T47D (cell line): ENCODE measurements at regions not wholly inside any gene's neighbourhood (a gene's known extent, or its start where the extent isn't known, plus 50 kb on each side); places are given as distances from the start of the nearest gene placed in this dataset.
A peak's percentile ranks its signal among the peaks of the same experiment; 100 is the strongest.

Experiments used
- DNase-seq, 2 experiments: peaks; one replicate each; pipeline versions ENCODE4 v3.0.0 to v3.0.0-alpha.2; 2011 to 2012; ENCODE audit warnings: low read depth in 1 of 2, low spot score in 1 of 2
- JUND ChIP-seq: IDR thresholded peaks from 2 replicates; pipeline ENCODE4 v1.6.1; 2012; ENCODE audit warnings: low read depth
- in situ Hi-C: cut with HindIII; loops from 2 replicates; pipeline ENCODE4 v1.10.0; 2016; ENCODE audit warnings: low sequenced_read_pairs, low pct_unique_long_range_greater_than_20kb

- no peak for DNase-seq
- in situ Hi-C loops = no loop called here
- TF ChIP-seq JUND = no peak
These were observed 110.7 kb upstream of the VPREB1 start for GRCh38 chr22:22133910-22134309.

DNA sequence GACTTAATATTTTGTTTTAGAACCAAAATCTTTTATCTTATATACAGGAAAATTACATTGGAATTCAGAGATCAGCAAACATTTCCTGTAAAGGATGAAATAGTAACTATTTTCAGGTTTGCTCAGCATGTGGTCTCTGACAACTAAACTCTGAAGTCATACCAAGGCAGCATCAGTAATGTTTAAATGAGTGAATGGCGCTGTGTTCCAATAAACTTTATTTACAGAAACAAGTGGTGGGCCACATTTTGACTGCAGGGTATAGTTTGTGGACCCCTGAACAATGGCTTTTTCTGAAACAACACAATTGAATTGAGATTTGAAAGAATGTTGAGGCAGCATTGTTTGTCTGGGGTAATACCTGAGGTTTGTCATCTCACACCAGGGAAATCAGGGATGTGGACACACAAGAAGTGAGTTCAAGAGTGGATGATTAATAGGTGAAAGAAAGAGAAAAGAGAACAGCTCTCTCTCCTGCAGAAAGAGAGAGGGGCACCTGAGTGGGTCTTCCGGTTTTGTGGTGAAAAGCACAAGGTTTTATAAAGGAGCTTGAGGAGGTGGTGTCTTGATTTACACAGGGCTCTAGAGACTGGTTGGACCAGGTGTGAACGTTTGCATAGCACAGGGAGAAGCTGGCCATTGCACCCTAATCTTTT lies 113.5 kb upstream of the VPREB1 start:
- DNase-seq = peak in 1 of 2 experiments; percentile 15
- in situ Hi-C loops = no loop called here
- TF ChIP-seq JUND = no peak

GRCh38 chr22:22129387-22129786 lies 115.2 kb upstream of the VPREB1 start:
- no peak for TF ChIP-seq JUND
- DNase-seq = no peak
- in situ Hi-C loops = no loop called here

DNA sequence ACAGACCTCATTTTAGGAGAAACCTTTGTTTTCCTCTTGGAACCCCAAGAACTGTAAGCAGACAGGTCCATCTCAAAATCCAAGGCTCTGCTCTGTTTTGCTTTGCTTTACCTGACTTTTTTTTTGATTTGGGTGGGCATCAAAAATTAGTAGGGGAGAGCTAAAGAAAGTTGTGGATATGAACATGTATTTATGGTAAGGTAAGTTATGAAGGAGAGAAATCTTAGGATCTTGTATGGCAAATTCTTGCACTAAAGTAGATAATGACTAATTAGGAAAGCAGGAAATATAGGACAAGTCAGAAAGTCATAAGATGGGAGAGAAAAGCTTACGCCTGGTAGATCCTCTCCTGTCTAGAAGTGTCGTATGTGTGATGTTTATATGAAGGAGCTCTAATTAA lies 116.1 kb upstream of the VPREB1 start:
- in situ Hi-C loops = no loop called here
- DNase-seq = no peak
- TF ChIP-seq JUND = no peak

DNA sequence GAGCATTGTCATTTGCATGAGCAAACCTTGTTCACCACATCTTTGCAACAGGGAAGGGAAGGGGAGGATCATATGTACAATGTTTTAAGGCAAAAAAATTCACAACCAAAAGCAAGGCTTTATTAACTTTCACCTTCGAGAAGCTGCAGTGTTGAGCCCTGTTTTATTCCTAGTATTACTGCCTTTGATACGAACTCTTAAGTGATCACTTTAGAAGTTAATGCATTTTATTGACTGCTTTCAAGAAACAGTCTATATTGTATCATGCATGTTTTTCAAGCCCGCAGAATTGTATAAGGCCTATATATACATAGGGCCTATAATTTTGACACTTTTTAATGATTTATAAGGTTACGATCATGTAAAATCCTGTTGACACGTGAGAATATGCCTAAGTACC lies 117.5 kb upstream of the VPREB1 start:
- DNase-seq = no peak
- no peak for TF ChIP-seq JUND
- in situ Hi-C loops = no loop called here

DNA sequence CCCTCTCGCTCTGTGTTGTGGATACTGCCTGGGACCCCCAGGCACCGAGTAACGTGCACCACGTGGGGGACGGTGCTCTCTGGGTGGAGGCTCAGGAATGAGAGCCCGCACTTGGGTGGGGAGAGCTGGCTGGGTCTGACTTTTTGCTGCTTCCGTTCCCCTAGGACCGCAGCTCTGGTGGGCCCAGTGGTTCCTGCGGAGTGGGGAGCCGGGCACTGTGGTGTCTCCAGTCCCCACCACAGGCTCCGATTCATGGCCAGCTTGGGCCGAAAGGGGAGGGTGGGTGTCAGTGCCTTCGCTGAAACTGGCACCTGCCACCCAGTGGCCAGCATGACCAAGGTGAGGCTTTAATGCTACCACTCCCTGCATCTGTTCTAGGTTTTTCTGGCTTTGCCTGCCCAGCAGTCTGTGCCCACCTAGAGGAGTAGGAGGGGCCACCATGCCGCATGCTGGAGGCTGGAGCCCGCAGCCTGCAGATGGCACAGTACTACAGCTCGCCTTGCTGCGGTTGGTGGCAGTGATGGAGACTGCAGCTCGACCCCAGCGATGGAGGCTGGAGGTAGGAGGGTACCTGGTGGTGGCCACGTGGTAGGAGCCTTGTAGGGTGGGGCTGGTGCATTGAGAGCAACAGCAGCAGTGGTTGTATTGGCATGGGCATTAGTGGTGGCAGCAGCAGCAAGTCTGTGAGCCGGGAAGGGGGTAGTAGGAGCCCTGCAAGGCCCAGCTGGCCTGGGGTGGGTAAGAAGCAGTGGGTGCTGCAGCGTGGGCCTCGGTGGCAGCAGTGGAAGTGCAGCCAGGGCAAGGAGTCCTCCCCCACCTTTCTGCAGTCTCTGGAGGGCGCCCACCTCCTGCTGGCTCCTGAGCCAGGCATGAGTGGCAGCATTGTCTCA lies 118.8 kb upstream of the VPREB1 start:
- TF ChIP-seq JUND = no peak
- in situ Hi-C loops = no loop called here
- no peak for DNase-seq

DNA sequence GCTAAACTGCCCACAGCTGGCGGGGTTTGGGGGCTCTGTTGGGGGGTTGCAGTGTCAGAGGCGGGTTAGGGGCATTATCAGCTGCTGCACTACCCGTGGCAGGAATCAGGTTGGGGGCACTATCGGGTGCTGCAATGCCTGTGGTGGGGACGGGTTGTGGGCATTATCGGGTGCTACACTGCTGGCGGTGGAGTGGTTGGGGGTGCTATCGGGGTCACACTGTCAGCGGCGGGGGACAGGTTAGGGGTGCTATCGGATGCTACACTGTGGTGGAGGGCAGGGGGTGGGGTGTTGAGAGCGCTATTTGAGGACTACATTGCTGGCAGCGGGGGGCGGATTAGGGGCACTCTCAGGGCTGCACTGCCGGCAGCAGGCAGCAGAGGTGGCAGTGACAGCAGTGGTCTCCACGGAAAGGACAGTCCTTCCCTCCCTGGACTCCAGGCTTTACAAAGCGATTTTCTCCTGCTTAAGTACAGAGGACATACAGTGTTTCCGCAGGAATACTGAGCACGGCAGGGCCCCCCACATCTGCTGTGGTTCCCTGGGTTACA lies 119.5 kb upstream of the VPREB1 start:
- TF ChIP-seq JUND = no peak
- DNase-seq = no peak
- in situ Hi-C loops = no loop called here

DNA sequence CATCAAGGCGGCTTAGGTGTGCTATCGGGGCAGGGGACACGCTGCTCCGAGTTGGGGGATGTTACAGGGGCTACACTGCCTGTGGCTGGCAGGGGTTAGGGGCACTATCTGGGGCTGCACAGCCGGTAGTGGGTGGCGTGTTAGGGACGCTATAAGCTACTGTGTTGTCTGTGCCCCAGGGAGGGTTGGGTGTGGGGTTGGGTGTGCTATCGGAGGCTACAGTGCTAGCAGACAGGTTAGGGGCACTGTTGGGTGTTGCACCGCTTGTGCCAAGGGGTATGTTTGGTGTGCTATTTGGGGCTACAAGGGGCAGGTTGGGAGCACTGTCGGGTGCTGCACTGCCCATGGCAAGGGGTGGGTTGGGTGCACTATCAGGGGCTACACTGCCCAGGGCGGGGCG lies 120.2 kb upstream of the VPREB1 start:
- in situ Hi-C loops = no loop called here
- no peak for TF ChIP-seq JUND
- DNase-seq = no peak

DNA sequence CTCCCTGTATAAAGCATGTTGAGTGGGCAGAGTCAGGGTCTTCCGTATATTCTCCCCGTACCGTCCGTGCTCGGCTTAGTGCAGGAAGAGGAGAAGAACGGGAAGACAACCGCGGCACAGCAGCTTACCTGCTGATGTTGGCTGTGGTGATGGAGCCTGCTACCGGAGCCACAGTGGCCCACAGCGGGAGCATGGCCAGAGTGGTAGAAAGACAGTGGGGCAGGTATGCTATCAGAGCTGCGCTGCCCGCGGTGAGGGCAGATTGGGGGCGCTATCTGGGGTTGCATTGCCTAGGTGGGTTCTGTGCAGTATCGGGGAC lies 120.7 kb upstream of the VPREB1 start:
- DNase-seq = no peak
- no peak for TF ChIP-seq JUND
- in situ Hi-C loops = no loop called here

DNA sequence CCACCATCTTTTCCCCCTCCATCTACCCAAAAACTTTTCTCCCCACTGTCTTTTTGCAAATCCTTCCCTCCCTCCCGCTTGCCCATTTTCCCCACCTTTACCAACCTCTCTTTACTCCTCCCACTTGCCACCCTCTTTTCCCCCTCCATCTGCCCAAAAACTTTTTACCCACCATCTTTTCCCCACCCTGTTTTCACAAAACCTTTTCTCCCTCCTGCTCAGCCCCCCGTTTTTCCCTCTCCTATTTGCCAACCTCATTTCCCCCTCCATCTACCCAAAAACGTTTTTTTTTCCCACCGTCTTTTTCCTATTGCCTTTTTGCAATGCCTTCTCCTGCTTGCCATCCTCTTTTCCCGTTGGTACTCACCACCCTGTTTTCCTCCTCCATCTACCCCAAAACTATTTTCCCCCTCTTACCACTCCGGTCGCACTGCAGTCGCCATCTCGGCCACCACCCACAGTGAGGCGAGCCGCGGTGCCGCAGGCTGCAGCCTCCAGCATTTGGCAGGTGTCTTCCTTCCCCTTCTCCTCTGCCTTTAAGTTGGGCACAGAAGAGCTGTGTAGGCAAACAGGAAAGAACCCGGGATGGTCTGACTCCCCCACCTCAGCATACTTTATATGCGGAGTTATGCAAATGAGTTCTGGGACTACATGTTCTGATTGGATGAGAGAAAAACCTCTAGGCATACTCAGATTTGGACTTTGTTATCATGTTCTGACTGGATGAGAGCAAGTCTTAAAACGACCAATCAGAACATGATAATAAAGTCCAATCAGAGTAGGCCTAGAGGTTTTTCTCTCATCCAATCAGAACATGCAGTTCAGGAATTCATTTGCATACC lies 121.2 kb upstream of the VPREB1 start:
- DNase-seq = peak in 1 of 2 experiments; percentile 3
- TF ChIP-seq JUND = no peak
- in situ Hi-C loops = no loop called here

DNA sequence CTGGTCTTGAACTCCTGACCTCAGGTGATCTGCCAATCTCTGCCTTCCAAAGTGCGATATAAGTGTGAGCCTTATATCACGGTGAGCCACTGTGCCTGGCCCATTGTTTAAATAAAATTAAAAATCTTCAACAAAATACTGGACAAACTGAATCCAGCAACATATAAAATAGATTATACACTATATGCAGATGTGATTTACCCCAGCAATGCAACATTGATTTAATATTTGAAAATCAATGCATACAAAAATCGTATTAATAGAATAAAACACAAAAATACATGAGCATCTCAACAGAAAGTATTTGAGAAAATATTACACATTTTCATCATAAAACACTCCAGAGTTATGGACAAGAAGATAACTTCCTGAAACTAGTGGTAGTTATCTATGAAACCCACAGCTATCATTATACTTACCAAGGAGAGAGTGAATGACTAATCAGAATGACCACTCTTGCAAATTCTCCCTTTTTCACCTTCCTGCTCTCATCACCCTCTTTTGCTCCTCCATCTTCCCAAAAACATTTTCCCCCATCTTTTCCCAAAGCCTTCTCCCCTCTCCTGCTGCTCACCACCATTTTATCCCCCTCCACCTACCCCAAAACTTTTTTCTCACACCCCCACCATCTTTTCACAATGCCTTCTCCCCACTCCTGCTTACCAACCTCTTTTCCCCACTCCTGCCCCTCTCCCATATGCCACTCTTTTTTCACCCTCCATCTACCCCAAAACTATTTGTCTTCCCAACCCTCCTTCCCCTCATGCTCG lies 122.1 kb upstream of the VPREB1 start:
- TF ChIP-seq JUND = no peak
- DNase-seq = no peak
- in situ Hi-C loops = no loop called here

DNA sequence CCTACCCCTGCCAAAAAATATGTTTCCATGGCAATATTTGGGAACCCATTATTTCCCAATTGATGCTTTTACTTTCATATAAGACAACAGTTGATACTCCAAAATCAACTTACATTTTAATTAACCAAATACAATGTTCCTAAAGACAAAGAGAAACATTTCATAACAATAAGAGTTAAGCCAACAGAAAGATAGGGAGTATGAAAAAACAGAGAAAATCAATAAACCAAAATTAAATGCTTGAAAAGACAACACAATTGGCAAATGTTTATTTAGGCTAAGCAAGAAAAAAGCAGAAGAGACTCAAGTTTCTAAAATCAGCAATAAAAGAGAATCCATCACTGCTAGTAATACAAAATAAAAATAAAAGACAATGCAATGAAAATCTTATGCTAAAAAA lies 123.1 kb upstream of the VPREB1 start:
- TF ChIP-seq JUND = no peak
- in situ Hi-C loops = no loop called here
- no peak for DNase-seq
